GM23248 (cell line): ENCODE measurements at regions not wholly inside any gene's neighbourhood (a gene's known extent, or its start where the extent isn't known, plus 50 kb on each side); places are given as distances from the start of the nearest gene placed in this dataset.

ENCODE experiments used
- DNase-seq: peaks from one replicate; pipeline ENCODE4 v3.0.0-alpha.2; 2015
- H2AFZ ChIP-seq: fragments of 200-600 bp; sonication (generic); 2 replicates; pipeline ENCODE4 v1.6.1; 2016; ENCODE audit warnings: antibody characterized with exemption
- H3F3A ChIP-seq: fragments of 200-600 bp; sonication (generic); 2 replicates; pipeline ENCODE4 v1.6.1; 2016; ENCODE audit warnings: mild to moderate bottlenecking, antibody characterized with exemption, mixed run types; ENCODE audit not compliant: insufficient read depth
- H3K27ac ChIP-seq: fragments of 200-600 bp; sonication (generic); 2 replicates; pipeline ENCODE4 v1.5.1; 2016; ENCODE audit warnings: mild to moderate bottlenecking
- H3K27me3 ChIP-seq: fragments of 200-600 bp; sonication (generic); replicated peaks from 2 replicates; pipeline ENCODE4 v1.6.1; 2016; ENCODE audit warnings: mild to moderate bottlenecking; ENCODE audit not compliant: insufficient read depth
- H3K36me3 ChIP-seq: fragments of 200-600 bp; sonication (generic); 2 replicates; pipeline ENCODE4 v1.6.1; 2016; ENCODE audit warnings: low read depth, mild to moderate bottlenecking
- H3K4me1 ChIP-seq: fragments of 200-600 bp; sonication (generic); 2 replicates; pipeline ENCODE4 v1.6.1; 2016; ENCODE audit warnings: mild to moderate bottlenecking; ENCODE audit not compliant: insufficient read depth
- H3K4me2 ChIP-seq: fragments of 200-600 bp; sonication (generic); one replicate; pipeline ENCODE4 v1.6.1; 2016; ENCODE audit warnings: mild to moderate bottlenecking; ENCODE audit not compliant: unreplicated experiment
- H3K4me3 ChIP-seq: fragments of 200-600 bp; sonication (generic); 2 replicates; pipeline ENCODE4 v1.5.1; 2016; ENCODE audit warnings: mild to moderate bottlenecking
- H3K79me2 ChIP-seq: fragments of 200-600 bp; sonication (generic); 2 replicates; pipeline ENCODE4 v1.6.1; 2016; ENCODE audit warnings: mild to moderate bottlenecking; ENCODE audit not compliant: insufficient read depth
- H3K9ac ChIP-seq: fragments of 200-600 bp; sonication (generic); 2 replicates; pipeline ENCODE4 v1.6.1; 2016; ENCODE audit warnings: mild to moderate bottlenecking
- H3K9me2 ChIP-seq: fragments of 200-600 bp; sonication (generic); 2 replicates; pipeline ENCODE4 v1.6.1; 2016; ENCODE audit warnings: mixed run types, mild to moderate bottlenecking, moderate library complexity; ENCODE audit not compliant: insufficient read depth
- H3K9me3 ChIP-seq: fragments of 200-600 bp; sonication (generic); one replicate; pipeline ENCODE4 v1.6.1; 2017; ENCODE audit warnings: low read depth
- H4K20me1 ChIP-seq: fragments of 200-600 bp; sonication (generic); 2 replicates; pipeline ENCODE4 v1.6.0; 2016; ENCODE audit not compliant: insufficient read depth
- EZH2 ChIP-seq: fragments of 200-600 bp; sonication (generic); IDR thresholded peaks from 2 replicates; pipeline ENCODE4 v1.6.1; 2018; ENCODE audit warnings: antibody characterized with exemption, mild to moderate bottlenecking; ENCODE audit not compliant: insufficient read depth, poor library complexity, severe bottlenecking
- EZH2phosphoT487 ChIP-seq: fragments of 200-600 bp; sonication (generic); IDR thresholded peaks from 2 replicates; pipeline ENCODE4 v1.6.1; 2018; ENCODE audit warnings: antibody characterized with exemption, moderate library complexity, mild to moderate bottlenecking, low read depth; ENCODE audit not compliant: insufficient read depth
- WGBS, 2 experiments: methylation state at CpG; one replicate each; pipeline ENCODE4 v1.1.6; 2015 to 2017; ENCODE audit warnings: low lambda C conversion rate in 2 of 2, low coverage in 1 of 2; ENCODE audit errors: missing lambda C conversion rate in 2 of 2; 5-methylcytosine and 5-hydroxymethylcytosine counted together
- in situ Hi-C: fragments of 300-500 bp; cut with MboI; formaldehyde crosslinking; loops from 2 replicates; pipeline ENCODE4 v1.15.0; 2020

DNA sequence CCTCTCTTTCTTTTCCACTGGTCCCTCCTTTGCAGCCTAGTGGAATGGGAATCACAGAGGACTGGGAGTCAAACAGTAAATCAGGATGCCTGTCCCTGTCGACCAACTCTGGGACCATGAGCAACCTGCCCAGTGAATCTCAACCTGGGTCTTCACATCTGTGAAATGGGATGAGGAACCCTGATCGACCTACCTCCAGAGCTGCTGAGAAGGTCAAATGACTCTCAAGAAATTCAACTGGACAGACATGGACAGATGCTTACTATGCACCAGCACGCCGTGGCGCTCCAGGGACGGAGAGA is 73.3 kb upstream of the TAF1B start:
- Histone ChIP-seq H3K9me3 (no peaks in the 10 kb centered on the region), H4K20me1 (no peaks in the 10 kb centered on the region), H3K36me3 (no peaks in the 10 kb centered on the region), H3F3A (0 out of 2 replicates have a peak, but pooled peaks cover 6% of the 10 kb centered on the region), H3K27ac (0 out of 2 replicates have a peak overlapping the region, but pooled peaks have one; percentile 13), H3K4me3 (peak overlapping the region; percentile 42; the same call in 1 of the 2 replicates), H3K27me3 (no peaks in the 10 kb centered on the region), H3K4me2 (peak overlapping the region; percentile 75), H3K9me2 (no peaks in the 10 kb centered on the region), H3K4me1 (peaks cover 23% of the 10 kb centered on the region), H3K9ac (peak overlapping the region; percentile 65), H2AFZ (peak overlapping the region; percentile 82), H3K79me2 (no peaks in the 10 kb centered on the region)
- WGBS, 2 experiments = 26 to 30% methylated on average over 6 of the region's 6 CpGs
- in situ Hi-C loops = no loop called here
- no peak for TF ChIP-seq EZH2phosphoT487
- TF ChIP-seq EZH2 = no peak
- no peak for DNase-seq

- Histone ChIP-seq H3K9ac (peak overlapping the region; percentile 65), H3K9me3 (no peaks in the 10 kb centered on the region), H3K4me2 (peak overlapping the region; percentile 75), H3K9me2 (no peaks in the 10 kb centered on the region), H3F3A (0 out of 2 replicates have a peak, but pooled peaks cover 6% of the 10 kb centered on the region), H3K27ac (peak overlapping the region; percentile 13; the same call in 1 of the 2 replicates), H2AFZ (peak overlapping the region; percentile 82), H3K36me3 (no peaks in the 10 kb centered on the region), H3K4me3 (peak overlapping the region; percentile 42; the same call in 1 of the 2 replicates), H3K79me2 (no peaks in the 10 kb centered on the region), H3K27me3 (no peaks in the 10 kb centered on the region), H3K4me1 (peaks cover 20% of the 10 kb centered on the region), H4K20me1 (no peaks in the 10 kb centered on the region)
- 18 to 22% methylated on average over 26 to 27 of the region's 27 CpGs for WGBS, 2 experiments
- DNase-seq = peak; percentile 89
- TF ChIP-seq EZH2phosphoT487 (no peak), EZH2 (no peak)
- in situ Hi-C loops = no loop called here
Measured at GRCh38 chr2:9770308-9771100, 72.8 kb upstream of the TAF1B start.

- 0 to 67% methylated on average over 2 to 5 of the region's 5 CpGs for WGBS, 2 experiments
- 0 out of 2 replicates have a peak overlapping the region, but pooled peaks have one; percentile 14 for H3K27ac ChIP-seq
Measured at GRCh38 chr2:9771101-9771449, 72.2 kb upstream of the TAF1B start.

GRCh38 chr2:9771481-9772017 is 71.7 kb upstream of the TAF1B start:
- TF ChIP-seq EZH2 (no peak), EZH2phosphoT487 (no peak)
- peaks cover 17% of the 10 kb centered on the region for H3K4me1 ChIP-seq
- H3K4me2 ChIP-seq = peak overlapping the region; percentile 16
- 8 to 9% methylated on average over 7 to 8 of the region's 8 CpGs for WGBS, 2 experiments
- no peaks in the 10 kb centered on the region for H3K9me3 ChIP-seq
- no peak overlapping the region for H3K4me3 ChIP-seq
- H3F3A ChIP-seq = 0 out of 2 replicates have a peak, but pooled peaks cover 6% of the 10 kb centered on the region
- no peaks in the 10 kb centered on the region for H3K27me3 ChIP-seq
- no peaks in the 10 kb centered on the region for H3K9me2 ChIP-seq
- H2AFZ ChIP-seq = no peak overlapping the region
- H3K9ac ChIP-seq = peak overlapping the region; percentile 65
- no peaks in the 10 kb centered on the region for H3K79me2 ChIP-seq
- no peaks in the 10 kb centered on the region for H3K36me3 ChIP-seq
- H3K27ac ChIP-seq = 0 out of 2 replicates have a peak overlapping the region, but pooled peaks have one; percentile 14
- in situ Hi-C loops = no loop called here
- no peaks in the 10 kb centered on the region for H4K20me1 ChIP-seq
- peak; percentile 94 for DNase-seq

More at GRCh38 chr2:9771101-9771449, 72.2 kb upstream of the TAF1B start:
- DNase-seq = no peak
- Histone ChIP-seq H3K9ac (peak overlapping the region; percentile 65), H3K4me2 (no peak overlapping the region), H2AFZ (peak overlapping the region; percentile 82; the same call in 1 of the 2 replicates), H4K20me1 (no peaks in the 10 kb centered on the region), H3K4me1 (peaks cover 20% of the 10 kb centered on the region), H3K27me3 (no peaks in the 10 kb centered on the region), H3K79me2 (no peaks in the 10 kb centered on the region), H3K9me3 (no peaks in the 10 kb centered on the region), H3K36me3 (no peaks in the 10 kb centered on the region), H3K4me3 (no peak overlapping the region), H3F3A (0 out of 2 replicates have a peak, but pooled peaks cover 6% of the 10 kb centered on the region), H3K9me2 (no peaks in the 10 kb centered on the region)
- TF ChIP-seq EZH2phosphoT487 = no peak
- no peak for TF ChIP-seq EZH2
- in situ Hi-C loops = no loop called here
